ENCODE measurements at regions not wholly inside any gene's neighbourhood (a gene's known extent, or its start where the extent isn't known, plus 50 kb on each side); places are given as distances from the start of the nearest gene placed in this dataset.
"Not testable (repeated sequence)": the region's sequence is repeated elsewhere in the genome, so short reads cannot be mapped to it uniquely, and the experiment has no call there.

- DNase-seq (ENCODE audit: low spot score), result no peak
Measured at GRCh38 chr10:78596556-78596955, 472.2 kb upstream of the ZMIZ1 start.

GRCh38 chr10:78597796-78598555 is 470.8 kb upstream of the ZMIZ1 start:
- DNase-seq (ENCODE audit: low spot score), result no peak

GRCh38 chr10:78599122-78599853 is 469.5 kb upstream of the ZMIZ1 start:
- no peak for DNase-seq (ENCODE audit: low spot score)

GRCh38 chr10:78600121-78600665 is 468.6 kb upstream of the ZMIZ1 start:
- no peak for DNase-seq (ENCODE audit: low spot score)

- no peak for DNase-seq (ENCODE audit: low spot score)
Measured at GRCh38 chr10:78600740-78601139, 468.0 kb upstream of the ZMIZ1 start.

- no peak for DNase-seq (ENCODE audit: low spot score)
Measured at GRCh38 chr10:78602201-78602932, 466.4 kb upstream of the ZMIZ1 start.

GRCh38 chr10:78604286-78604685 is 464.5 kb upstream of the ZMIZ1 start:
- DNase-seq (ENCODE audit: low spot score), result no peak

- no peak for DNase-seq (ENCODE audit: low spot score)
Measured at GRCh38 chr10:78604721-78605120, 464.0 kb upstream of the ZMIZ1 start.

- DNase-seq (ENCODE audit: low spot score), result no peak
Measured at GRCh38 chr10:78605800-78606350, 462.9 kb upstream of the ZMIZ1 start.

- DNase-seq (ENCODE audit: low spot score), result not testable (repeated sequence)
Measured at GRCh38 chr10:78606766-78607165, 462.0 kb upstream of the ZMIZ1 start.

GRCh38 chr10:78609976-78610375 is 458.8 kb upstream of the ZMIZ1 start:
- DNase-seq (ENCODE audit: low spot score), result no peak

- DNase-seq (ENCODE audit: low spot score), result no peak
Measured at GRCh38 chr10:78613132-78613531, 455.6 kb upstream of the ZMIZ1 start.

GRCh38 chr10:78614267-78614666 is 454.5 kb upstream of the ZMIZ1 start:
- no peak for DNase-seq (ENCODE audit: low spot score)

GRCh38 chr10:78614744-78615143 is 454.0 kb upstream of the ZMIZ1 start:
- no peak for DNase-seq (ENCODE audit: low spot score)

GRCh38 chr10:78616125-78616695 is 452.6 kb upstream of the ZMIZ1 start:
- DNase-seq (ENCODE audit: low spot score), result no peak

- DNase-seq (ENCODE audit: low spot score), result no peak
Measured at GRCh38 chr10:78617115-78617514, 451.7 kb upstream of the ZMIZ1 start.

GRCh38 chr10:78617631-78618030 is 451.1 kb upstream of the ZMIZ1 start:
- DNase-seq (ENCODE audit: low spot score), result no peak

- DNase-seq (ENCODE audit: low spot score), result no peak
Measured at GRCh38 chr10:78618050-78618449, 450.7 kb upstream of the ZMIZ1 start.

- DNase-seq (ENCODE audit: low spot score), result no peak
Measured at GRCh38 chr10:78619115-78619851, 449.5 kb upstream of the ZMIZ1 start.

GRCh38 chr10:78619896-78620295 is 448.9 kb upstream of the ZMIZ1 start:
- no peak for DNase-seq (ENCODE audit: low spot score)

All from COLO829 (cell line).